Central memory CD4-positive, alpha-beta T cell (primary cell): ENCODE measurements at regions not wholly inside any gene's neighbourhood (a gene's known extent, or its start where the extent isn't known, plus 50 kb on each side); places are given as distances from the start of the nearest gene placed in this dataset.
"Not testable (repeated sequence)": the region's sequence is repeated elsewhere in the genome, so short reads cannot be mapped to it uniquely, and the experiment has no call there.

Source experiments
- DNase-seq: peaks from one replicate; pipeline ENCODE4 v3.0.0; 2022

- not testable (repeated sequence) for DNase-seq
These were observed 1119.0 kb downstream of the NXPH1 start for GRCh38 chr7:9552431-9552830.

- DNase-seq = no peak
These were observed 1124.4 kb downstream of the NXPH1 start for GRCh38 chr7:9557853-9558252.

DNA sequence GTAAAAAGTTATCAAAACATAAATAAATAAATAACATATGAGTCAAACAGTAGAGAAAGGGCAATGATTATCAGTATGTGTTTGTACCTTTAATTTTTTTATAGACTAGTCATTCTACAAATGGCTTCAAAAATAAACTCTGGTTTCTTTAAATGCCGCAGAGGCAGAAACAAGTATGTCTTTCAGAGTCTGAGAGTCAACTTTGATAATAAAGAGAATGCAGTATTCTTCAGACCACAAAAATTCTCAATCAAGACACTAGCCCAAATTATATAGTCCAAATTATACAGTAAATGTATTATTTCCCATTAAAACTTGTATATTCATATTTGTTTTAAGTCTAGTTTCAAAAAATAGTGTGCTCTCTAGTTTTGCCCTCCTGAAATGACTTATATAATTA is 1142.3 kb downstream of the NXPH1 start:
- no peak for DNase-seq

GRCh38 chr7:9582824-9583223 is 1149.4 kb downstream of the NXPH1 start:
- no peak for DNase-seq

- DNase-seq = no peak
These were observed 1165.0 kb downstream of the NXPH1 start for GRCh38 chr7:9598411-9598810.

- no peak for DNase-seq
These were observed 1167.6 kb downstream of the NXPH1 start for GRCh38 chr7:9600974-9601373.

DNA sequence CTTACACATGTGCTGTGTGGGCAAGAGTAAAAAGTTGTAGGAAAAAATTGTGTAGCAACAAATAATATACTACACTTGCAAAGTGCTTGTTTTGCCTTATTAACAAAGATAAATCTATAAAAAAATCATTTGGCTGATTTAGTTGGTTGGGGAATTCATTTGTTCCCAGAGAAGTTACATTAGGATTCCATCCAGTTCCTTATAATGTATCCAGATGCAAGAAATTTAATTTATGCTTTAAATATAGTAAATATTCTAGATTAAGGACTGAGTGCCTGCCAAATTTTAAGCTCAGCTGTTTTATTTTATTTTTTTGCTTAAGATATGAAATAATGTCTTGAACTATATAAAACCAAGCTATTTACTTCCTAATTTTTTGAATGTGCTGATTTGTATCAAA is 1169.9 kb downstream of the NXPH1 start:
- no peak for DNase-seq

DNA sequence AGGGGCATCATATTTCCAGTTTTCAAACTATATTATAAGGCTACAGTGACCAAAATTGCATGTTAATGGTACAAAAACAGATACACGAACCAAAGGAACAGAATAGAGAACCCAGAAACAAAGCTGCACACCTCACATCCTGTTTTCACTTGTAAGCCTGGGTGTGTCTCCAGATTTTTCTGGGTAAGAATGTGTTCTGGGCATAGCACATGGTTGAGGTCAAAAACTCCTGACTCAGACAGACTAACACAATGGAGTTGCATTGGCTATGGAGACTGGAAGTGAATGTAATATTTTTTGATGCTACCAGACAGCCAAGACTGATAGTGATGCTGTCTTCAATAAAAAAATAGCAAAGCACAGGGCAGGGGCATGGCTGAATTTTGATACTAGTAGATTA is 1175.2 kb downstream of the NXPH1 start:
- DNase-seq = no peak

GRCh38 chr7:9620899-9621298 is 1187.5 kb downstream of the NXPH1 start:
- DNase-seq = not testable (repeated sequence)

DNA sequence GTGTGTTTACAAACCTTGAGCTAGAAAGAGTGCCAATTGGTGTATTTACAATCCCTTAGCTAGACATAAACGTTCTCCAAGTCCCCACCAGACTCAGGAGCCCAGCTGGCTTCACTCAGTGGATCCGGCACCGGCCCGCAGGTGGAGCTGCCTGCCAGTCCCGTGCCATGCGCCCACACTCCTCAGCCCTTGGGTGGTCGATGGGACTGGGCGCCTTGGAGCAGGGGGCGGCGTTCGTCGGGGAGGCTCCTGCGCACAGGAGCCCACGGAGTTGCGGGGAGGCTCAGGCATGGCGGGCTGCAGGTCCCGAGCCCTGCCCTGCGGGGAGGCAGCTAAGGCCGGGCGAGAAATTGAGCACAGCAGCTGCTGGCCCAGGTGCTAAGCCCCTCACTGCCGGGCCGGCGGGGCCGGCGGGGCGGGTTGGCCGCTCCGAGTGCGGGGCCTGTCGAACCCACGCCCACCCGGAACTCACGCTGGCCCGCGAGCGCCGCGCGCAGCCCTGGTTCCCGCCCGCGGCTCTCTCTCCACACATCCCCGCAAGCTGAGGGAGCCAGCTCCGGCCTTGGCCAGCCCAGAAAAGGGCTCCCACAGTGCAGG is 1188.0 kb downstream of the NXPH1 start:
- DNase-seq = not testable (repeated sequence)

DNA sequence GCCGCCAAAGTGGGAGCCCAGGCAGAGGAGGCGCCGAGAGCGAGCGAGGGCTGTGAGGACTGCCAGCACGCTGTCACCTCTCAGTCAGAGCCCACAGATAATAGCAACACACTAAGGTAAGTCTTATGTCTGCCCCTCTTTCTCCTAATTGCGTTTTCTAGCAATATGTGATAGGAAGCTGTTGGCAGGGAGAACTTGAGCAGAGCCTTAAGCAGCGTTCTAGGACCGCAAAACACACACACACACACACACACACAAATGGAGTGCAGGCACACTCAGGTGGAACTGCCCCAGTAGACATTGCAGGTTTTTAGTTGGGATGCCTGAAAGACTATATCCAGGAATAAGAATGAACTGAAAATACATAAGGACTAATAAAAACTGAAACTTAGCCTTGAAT is 1188.5 kb downstream of the NXPH1 start:
- DNase-seq = no peak

- no peak for DNase-seq
These were observed 1192.5 kb downstream of the NXPH1 start for GRCh38 chr7:9625953-9626352.

- no peak for DNase-seq
These were observed 1212.3 kb downstream of the NXPH1 start for GRCh38 chr7:9645756-9646155.

GRCh38 chr7:9657257-9657656 is 1223.8 kb downstream of the NXPH1 start:
- DNase-seq = no peak

DNA sequence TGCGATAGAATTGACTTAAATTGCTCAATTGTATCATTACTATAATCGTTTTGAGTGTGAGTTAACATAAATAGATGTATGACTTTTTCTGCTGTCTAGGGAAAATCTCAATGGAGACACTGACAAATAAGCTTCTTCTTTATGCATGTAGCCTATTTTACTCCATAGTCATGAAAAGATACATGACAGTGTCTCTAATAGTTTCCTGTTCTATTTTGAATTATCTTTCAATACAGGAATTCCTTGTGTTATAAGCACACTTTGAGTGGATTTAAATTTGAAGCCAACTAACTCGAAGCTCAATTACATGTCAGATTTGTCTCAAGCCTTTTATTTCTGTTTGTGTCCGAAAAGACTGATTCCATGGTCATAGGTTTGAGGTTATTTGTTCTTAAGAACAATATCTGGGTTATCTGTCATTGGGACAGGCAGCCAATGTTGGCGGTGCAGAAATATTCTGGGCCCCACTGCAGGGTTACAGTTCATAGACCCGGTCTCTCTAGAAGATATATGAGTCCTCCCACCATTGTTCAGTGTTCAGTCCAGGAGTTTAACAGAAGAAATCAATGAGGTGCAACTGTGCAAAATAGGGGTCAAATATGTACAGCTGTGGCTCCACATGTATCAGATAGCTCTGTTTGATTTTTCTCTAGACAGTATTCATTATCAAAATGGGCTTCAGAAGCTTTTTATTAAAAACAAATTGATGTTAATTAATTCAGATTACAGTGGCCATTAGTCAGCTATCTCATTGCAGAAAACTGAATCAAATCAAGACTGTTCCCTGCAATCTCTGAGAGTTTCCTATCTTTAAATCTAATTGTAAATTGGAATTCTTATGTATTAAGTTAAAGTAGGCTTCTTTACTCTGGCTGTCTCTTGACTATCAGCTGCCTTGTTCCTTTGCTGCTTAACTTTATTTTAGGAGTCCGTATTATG is 1238.8 kb downstream of the NXPH1 start:
- DNase-seq = no peak

GRCh38 chr7:9680713-9681112 is 1247.3 kb downstream of the NXPH1 start:
- DNase-seq = no peak

DNA sequence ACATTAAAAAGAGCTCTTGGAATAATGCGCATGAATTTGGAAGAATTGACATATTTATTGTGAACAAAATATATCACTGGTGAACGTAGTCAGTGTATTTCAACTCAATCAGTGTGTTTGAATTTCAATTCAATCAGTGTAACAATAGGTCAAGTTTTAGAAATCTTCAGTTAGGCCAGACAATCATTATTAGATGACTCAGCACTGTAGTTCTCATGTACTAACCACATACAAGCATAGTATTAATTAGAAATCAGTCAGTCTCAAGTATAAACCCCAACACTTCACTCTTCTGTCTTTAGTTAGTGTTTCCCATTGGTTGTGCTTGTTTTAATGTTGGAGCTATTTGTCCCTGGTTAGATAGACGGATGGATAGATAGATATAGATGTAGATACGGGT is 1247.9 kb downstream of the NXPH1 start:
- DNase-seq = no peak

DNA sequence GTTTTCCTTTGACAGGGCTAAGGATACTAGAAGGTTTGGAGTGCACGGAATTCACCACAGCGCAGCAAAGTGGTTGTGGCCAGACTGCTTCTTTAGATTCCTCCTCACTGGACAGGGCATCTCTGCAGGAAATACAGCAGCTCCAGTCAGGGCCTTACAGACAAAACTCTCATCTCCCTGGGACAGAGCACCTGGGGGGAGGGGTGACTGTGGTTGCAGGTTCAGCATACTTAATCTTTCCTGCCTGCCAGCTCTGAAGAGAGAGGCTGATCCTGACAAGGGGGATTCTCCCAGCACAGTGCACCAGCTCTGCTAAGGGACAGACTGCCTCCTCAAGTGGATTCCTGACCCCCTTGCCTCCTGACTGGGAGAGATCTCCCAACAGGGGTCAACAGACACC is 1257.9 kb downstream of the NXPH1 start:
- DNase-seq = no peak

DNA sequence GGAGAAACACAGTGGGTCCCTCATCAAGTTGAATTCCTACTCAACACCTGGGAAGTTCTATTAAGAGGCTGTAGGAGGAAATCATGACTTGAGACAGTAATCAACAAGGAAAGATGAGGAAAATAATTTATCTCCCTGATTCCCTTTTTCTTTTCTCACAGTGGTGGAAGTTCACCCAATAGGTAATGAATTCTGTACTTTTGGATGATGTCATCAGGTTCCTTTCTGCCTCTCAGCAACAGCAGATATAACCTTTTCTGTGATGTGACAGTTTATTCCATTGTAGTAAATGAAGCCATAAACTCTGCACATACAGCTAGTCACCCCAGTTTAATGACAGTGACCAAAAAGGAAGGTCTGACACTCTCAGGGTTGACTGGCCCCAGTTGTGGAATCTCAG is 1265.0 kb downstream of the NXPH1 start:
- DNase-seq = no peak

GRCh38 chr7:9709216-9709615 is 1264.5 kb upstream of the PHF14 start:
- no peak for DNase-seq

- no peak for DNase-seq
These were observed 1262.3 kb upstream of the PHF14 start for GRCh38 chr7:9711259-9711918.

DNA sequence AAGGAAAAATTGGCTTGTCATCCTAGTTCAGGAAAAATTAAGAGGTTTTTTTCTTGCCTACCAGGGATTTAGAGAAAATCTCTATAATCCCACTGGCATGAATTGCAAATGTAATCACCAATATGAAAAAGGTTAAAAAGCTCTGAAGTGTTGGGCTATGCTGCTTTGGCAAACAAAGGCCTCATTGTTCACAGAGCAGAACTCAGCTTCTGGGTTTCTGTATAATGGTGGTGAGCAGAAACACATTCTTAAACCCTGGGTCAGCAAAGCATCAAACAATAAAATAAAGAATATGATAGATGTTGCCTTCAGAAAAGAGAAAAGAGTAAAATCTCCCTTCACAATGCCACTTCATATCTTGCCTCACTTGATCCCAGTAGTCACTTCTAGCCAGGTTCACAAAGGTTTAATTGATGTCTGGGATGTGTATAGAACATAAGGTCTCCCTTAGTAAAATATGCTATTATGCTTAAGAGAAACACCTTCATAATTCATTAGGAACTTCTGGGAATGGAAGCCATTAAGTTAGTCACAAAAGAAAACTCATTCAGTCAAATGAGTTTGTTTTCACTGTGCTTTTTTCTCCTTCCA is 1255.5 kb upstream of the PHF14 start:
- DNase-seq = no peak

- no peak for DNase-seq
These were observed 1254.4 kb upstream of the PHF14 start for GRCh38 chr7:9719303-9719702.
